UCSD-AML1 (cell line): ENCODE measurements at regions not wholly inside any gene's neighbourhood (a gene's known extent, or its start where the extent isn't known, plus 50 kb on each side); places are given as distances from the start of the nearest gene placed in this dataset.
"Not testable (repeated sequence)": the region's sequence is repeated elsewhere in the genome, so short reads cannot be mapped to it uniquely, and the experiment has no call there.

ENCODE experiments used
- DNase-seq: peaks from one replicate; lab custom pipeline; 2025; ENCODE audit not compliant: unreplicated experiment; lab: John Stamatoyannopoulos, UW

GRCh38 chr20:48246061-48246790, 460.9 kb upstream of the SULF2 start:
- DNase-seq: no peak

GRCh38 chr20:48242623-48243022, 457.3 kb upstream of the SULF2 start:
- no peak for DNase-seq

- no peak for DNase-seq
Measured at GRCh38 chr20:48241482-48241881, 456.2 kb upstream of the SULF2 start.

- no peak for DNase-seq
Measured at GRCh38 chr20:48238781-48239180, 453.5 kb upstream of the SULF2 start.

- DNase-seq: no peak
Measured at GRCh38 chr20:48238326-48238725, 453.0 kb upstream of the SULF2 start.

GRCh38 chr20:48236000-48236970, 451.0 kb upstream of the SULF2 start:
- no peak for DNase-seq

GRCh38 chr20:48234951-48235350, 449.7 kb upstream of the SULF2 start:
- DNase-seq: no peak

- no peak for DNase-seq
Measured at GRCh38 chr20:48231253-48231930, 446.1 kb upstream of the SULF2 start.

- no peak for DNase-seq
Measured at GRCh38 chr20:48230216-48230615, 444.9 kb upstream of the SULF2 start.

GRCh38 chr20:48227381-48227780, 442.1 kb upstream of the SULF2 start:
- no peak for DNase-seq

GRCh38 chr20:48226642-48227041, 441.4 kb upstream of the SULF2 start:
- DNase-seq: no peak

- DNase-seq: no peak
Measured at GRCh38 chr20:48224533-48225050, 439.3 kb upstream of the SULF2 start.

GRCh38 chr20:48223715-48224114, 438.4 kb upstream of the SULF2 start:
- DNase-seq: no peak

GRCh38 chr20:48222595-48223180, 437.4 kb upstream of the SULF2 start:
- no peak for DNase-seq

GRCh38 chr20:48220033-48220633, 434.9 kb upstream of the SULF2 start:
- no peak for DNase-seq

- DNase-seq: no peak
Measured at GRCh38 chr20:48219306-48219705, 434.0 kb upstream of the SULF2 start.

- DNase-seq: no peak
Measured at GRCh38 chr20:48217190-48217589, 431.9 kb upstream of the SULF2 start.

GRCh38 chr20:48215536-48215935, 430.3 kb upstream of the SULF2 start:
- no peak for DNase-seq

GRCh38 chr20:48214601-48215000, 429.3 kb upstream of the SULF2 start:
- DNase-seq: no peak

- DNase-seq: not testable (repeated sequence)
Measured at GRCh38 chr20:48213635-48214034, 428.4 kb upstream of the SULF2 start.
